IPS-18a (cell line): ENCODE measurements at regions not wholly inside any gene's neighbourhood (a gene's known extent, or its start where the extent isn't known, plus 50 kb on each side); places are given as distances from the start of the nearest gene placed in this dataset.

Experiments
- H3K27ac ChIP-seq: one replicate; pipeline ENCODE4 v1.5.1; 2013; ENCODE audit warnings: low read length
- H3K27me3 ChIP-seq: one replicate; pipeline ENCODE4 v1.6.1; 2013; ENCODE audit warnings: mild to moderate bottlenecking, low read length; ENCODE audit not compliant: control insufficient read depth, insufficient read depth
- H3K36me3 ChIP-seq: one replicate; pipeline ENCODE4 v1.6.1; 2013; ENCODE audit warnings: low read depth, low read length; ENCODE audit not compliant: control insufficient read depth
- H3K4me1 ChIP-seq: one replicate; pipeline ENCODE4 v1.6.1; 2013; ENCODE audit warnings: low read depth, low read length; ENCODE audit not compliant: control insufficient read depth
- H3K4me3 ChIP-seq: one replicate; pipeline ENCODE4 v1.5.1; 2013; ENCODE audit warnings: low read length
- H3K9ac ChIP-seq: one replicate; pipeline ENCODE4 v1.6.1; 2013; ENCODE audit warnings: mild to moderate bottlenecking, low read length, moderate library complexity
- H3K9me3 ChIP-seq: one replicate; pipeline ENCODE4 v1.6.1; 2013; ENCODE audit warnings: low read depth, low read length; ENCODE audit not compliant: control insufficient read depth

- Histone ChIP-seq H3K4me1 (no peaks in the 10 kb centered on the region), H3K27me3 (no peaks in the 10 kb centered on the region), H3K9me3 (no peaks in the 10 kb centered on the region), H3K4me3 (no peak overlapping the region), H3K9ac (no peak overlapping the region), H3K27ac (no peak overlapping the region), H3K36me3 (no peaks in the 10 kb centered on the region)
These were observed 190.7 kb upstream of the DYNLRB2 start for GRCh38 chr16:80350061-80350460.

GRCh38 chr16:80347900-80348299 lies 192.9 kb upstream of the DYNLRB2 start:
- H3K27ac ChIP-seq: no peak overlapping the region
- no peak overlapping the region for H3K9ac ChIP-seq
- H3K4me1 ChIP-seq: no peaks in the 10 kb centered on the region
- no peak overlapping the region for H3K4me3 ChIP-seq
- H3K9me3 ChIP-seq: no peaks in the 10 kb centered on the region
- H3K36me3 ChIP-seq: no peaks in the 10 kb centered on the region
- H3K27me3 ChIP-seq: no peaks in the 10 kb centered on the region

- Histone ChIP-seq H3K27ac (no peak overlapping the region), H3K9me3 (no peaks in the 10 kb centered on the region), H3K4me3 (no peak overlapping the region), H3K9ac (no peak overlapping the region), H3K27me3 (no peaks in the 10 kb centered on the region), H3K4me1 (no peaks in the 10 kb centered on the region), H3K36me3 (no peaks in the 10 kb centered on the region)
These were observed 193.8 kb upstream of the DYNLRB2 start for GRCh38 chr16:80347002-80347401.

DNA sequence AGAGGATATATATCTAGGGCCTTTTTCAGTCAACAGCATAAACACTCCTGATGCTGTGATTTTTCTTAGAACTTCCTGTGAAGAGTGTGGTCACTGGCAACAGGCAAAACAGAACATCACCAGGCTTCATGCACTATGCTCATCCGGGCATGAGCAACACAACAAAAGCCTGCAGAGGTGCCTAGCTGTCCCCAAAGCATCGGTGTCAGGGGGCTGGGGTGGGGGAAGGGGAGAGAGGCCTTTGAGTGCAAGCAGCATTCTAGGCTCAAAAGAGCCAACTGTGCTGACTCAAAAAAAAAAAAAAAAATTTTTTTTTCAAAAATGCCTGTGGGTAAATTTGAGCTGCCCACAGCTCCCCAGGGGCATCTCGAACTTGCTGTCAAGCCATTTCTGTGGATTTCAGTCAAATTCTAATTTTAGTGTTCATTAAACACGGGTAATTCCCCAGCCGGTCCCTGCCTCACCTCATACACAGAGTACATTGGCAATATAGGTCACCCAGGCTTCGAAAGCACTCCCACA lies 194.6 kb upstream of the DYNLRB2 start:
- Histone ChIP-seq H3K4me3 (no peak overlapping the region), H3K27ac (no peak overlapping the region), H3K9me3 (no peaks in the 10 kb centered on the region), H3K27me3 (no peaks in the 10 kb centered on the region), H3K36me3 (no peaks in the 10 kb centered on the region), H3K9ac (no peak overlapping the region), H3K4me1 (no peaks in the 10 kb centered on the region)

DNA sequence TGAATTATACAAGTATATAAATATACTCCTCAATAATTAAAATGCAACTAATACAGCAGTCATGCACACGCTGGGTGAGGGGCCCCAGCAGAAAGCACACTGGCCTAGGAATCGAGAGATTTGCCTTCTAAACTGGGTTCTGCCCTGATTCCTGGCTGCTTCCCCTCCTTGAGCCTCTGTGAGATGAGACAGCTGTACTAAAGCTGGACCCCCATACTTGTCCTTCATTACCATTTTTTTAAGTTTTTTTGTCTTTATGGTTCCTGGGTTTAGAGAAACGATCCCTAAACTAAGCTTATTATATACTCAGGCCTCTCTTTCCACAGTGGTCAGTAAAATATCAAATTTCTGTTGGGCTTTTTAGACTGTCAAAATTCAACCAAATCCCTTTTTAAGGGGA lies 195.1 kb upstream of the DYNLRB2 start:
- H3K36me3 ChIP-seq: no peaks in the 10 kb centered on the region
- no peaks in the 10 kb centered on the region for H3K27me3 ChIP-seq
- no peaks in the 10 kb centered on the region for H3K4me1 ChIP-seq
- H3K4me3 ChIP-seq: no peak overlapping the region
- H3K27ac ChIP-seq: no peak overlapping the region
- H3K9me3 ChIP-seq: no peaks in the 10 kb centered on the region
- no peak overlapping the region for H3K9ac ChIP-seq

- no peaks in the 10 kb centered on the region for H3K9me3 ChIP-seq
- no peaks in the 10 kb centered on the region for H3K4me1 ChIP-seq
- no peaks in the 10 kb centered on the region for H3K27me3 ChIP-seq
- no peaks in the 10 kb centered on the region for H3K36me3 ChIP-seq
- no peak overlapping the region for H3K9ac ChIP-seq
- H3K27ac ChIP-seq: no peak overlapping the region
- no peak overlapping the region for H3K4me3 ChIP-seq
These were observed 196.2 kb upstream of the DYNLRB2 start for GRCh38 chr16:80344570-80344969.

DNA sequence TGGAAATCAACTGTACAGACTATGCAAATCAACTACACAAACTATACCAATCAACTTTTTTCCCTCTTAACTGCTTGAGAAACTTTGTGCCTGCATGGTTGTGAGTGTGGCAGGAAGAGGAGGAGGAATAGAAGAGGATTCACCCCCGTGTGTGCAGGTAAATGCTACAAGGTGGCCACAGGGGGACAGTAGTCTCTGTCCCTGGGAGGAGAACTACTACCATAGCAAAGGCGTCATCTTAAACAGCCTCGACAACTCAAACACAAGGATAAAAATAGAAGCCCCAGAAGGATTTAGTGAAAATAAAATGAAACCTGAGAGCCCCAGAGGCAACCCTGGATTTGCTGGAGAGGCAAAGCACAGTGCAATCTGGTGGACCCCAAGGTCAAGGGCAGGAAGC lies 199.5 kb upstream of the DYNLRB2 start:
- H3K4me1 ChIP-seq: no peaks in the 10 kb centered on the region
- H3K36me3 ChIP-seq: no peaks in the 10 kb centered on the region
- no peak overlapping the region for H3K4me3 ChIP-seq
- no peaks in the 10 kb centered on the region for H3K9me3 ChIP-seq
- no peak overlapping the region for H3K9ac ChIP-seq
- H3K27me3 ChIP-seq: no peaks in the 10 kb centered on the region
- H3K27ac ChIP-seq: no peak overlapping the region

GRCh38 chr16:80337786-80338185 lies 203.0 kb upstream of the DYNLRB2 start:
- no peaks in the 10 kb centered on the region for H3K4me1 ChIP-seq
- no peak overlapping the region for H3K9ac ChIP-seq
- H3K4me3 ChIP-seq: no peak overlapping the region
- H3K27me3 ChIP-seq: no peaks in the 10 kb centered on the region
- no peak overlapping the region for H3K27ac ChIP-seq
- H3K9me3 ChIP-seq: no peaks in the 10 kb centered on the region
- H3K36me3 ChIP-seq: no peaks in the 10 kb centered on the region

DNA sequence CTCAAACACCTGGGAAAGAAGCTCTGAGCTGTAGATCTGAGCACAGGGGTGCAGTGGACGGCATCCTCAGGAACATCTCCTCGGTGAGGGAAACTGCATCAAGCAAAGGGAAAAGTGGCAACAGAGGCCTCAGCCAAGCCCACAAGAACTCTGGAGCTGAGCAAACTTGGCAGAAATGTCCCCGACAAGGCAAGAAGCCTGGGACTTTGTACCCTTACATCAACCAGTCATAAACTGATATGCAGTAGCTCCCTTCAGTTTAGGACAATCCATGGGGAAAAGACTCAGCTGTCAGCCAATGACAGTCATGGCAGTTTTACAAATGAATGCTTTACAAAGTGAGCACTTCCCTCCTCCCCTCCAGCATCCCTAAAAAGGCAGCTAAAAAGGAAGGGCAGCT lies 210.0 kb upstream of the DYNLRB2 start:
- Histone ChIP-seq H3K9ac (no peak overlapping the region), H3K4me1 (no peaks in the 10 kb centered on the region), H3K27me3 (no peaks in the 10 kb centered on the region), H3K36me3 (no peaks in the 10 kb centered on the region), H3K27ac (no peak overlapping the region), H3K4me3 (no peak overlapping the region), H3K9me3 (no peaks in the 10 kb centered on the region)

GRCh38 chr16:80330150-80330549 lies 210.6 kb upstream of the DYNLRB2 start:
- Histone ChIP-seq H3K4me1 (no peaks in the 10 kb centered on the region), H3K9ac (no peak overlapping the region), H3K36me3 (no peaks in the 10 kb centered on the region), H3K27ac (no peak overlapping the region), H3K4me3 (no peak overlapping the region), H3K9me3 (no peaks in the 10 kb centered on the region), H3K27me3 (no peaks in the 10 kb centered on the region)

DNA sequence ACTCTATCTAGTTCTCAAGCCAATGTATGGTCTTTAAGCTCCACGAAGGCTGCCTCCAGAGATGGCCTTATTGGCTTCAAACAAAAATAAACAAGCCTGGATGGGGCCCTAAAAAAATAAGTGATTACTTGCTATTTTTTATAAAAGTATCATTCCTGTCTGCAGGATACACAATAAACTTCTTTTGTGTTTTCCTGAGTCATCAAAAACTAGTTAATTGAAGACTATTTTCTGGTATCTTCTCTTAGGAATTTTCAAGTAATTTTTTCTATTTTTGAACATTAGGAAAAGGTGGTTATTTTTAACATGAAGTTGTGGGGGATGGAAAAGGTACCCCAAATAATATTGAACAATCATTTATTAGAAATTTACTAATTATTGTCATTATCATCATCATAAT lies 213.1 kb upstream of the DYNLRB2 start:
- no peak overlapping the region for H3K9ac ChIP-seq
- H3K9me3 ChIP-seq: no peaks in the 10 kb centered on the region
- H3K36me3 ChIP-seq: no peaks in the 10 kb centered on the region
- H3K4me3 ChIP-seq: no peak overlapping the region
- H3K27me3 ChIP-seq: no peaks in the 10 kb centered on the region
- H3K27ac ChIP-seq: no peak overlapping the region
- H3K4me1 ChIP-seq: peaks cover 14% of the 10 kb centered on the region

GRCh38 chr16:80324371-80324770 lies 216.4 kb upstream of the DYNLRB2 start:
- Histone ChIP-seq H3K27me3 (no peaks in the 10 kb centered on the region), H3K4me1 (peaks cover 14% of the 10 kb centered on the region), H3K27ac (no peak overlapping the region), H3K36me3 (no peaks in the 10 kb centered on the region), H3K4me3 (no peak overlapping the region), H3K9me3 (no peaks in the 10 kb centered on the region), H3K9ac (no peak overlapping the region)
